ENCODE measurements at regions not wholly inside any gene's neighbourhood (a gene's known extent, or its start where the extent isn't known, plus 50 kb on each side); places are given as distances from the start of the nearest gene placed in this dataset.

DNA sequence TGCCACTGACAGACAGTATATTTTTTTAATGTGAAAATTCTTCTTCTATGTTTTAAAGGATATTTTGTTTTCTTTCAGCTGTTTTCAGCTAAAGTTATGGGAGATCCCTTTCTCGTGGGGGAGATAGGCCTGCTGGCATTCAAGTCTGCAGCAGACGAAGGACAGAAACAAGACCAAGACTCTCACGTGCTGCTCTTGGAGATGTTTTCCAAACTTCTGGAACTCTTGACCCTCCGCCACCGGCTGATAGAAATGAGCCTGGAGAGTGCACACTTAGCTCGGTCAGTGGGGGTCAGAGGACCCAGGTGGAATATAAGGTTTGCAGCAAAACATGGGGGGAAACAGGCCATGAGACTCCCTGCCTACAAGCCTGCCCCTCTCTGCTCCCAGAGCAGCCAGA is 120.5 kb downstream of the CD164 start:
- H3K4me1 Mint-ChIP-seq, result peaks cover 7% of the 10 kb centered on the region; the same call in 2 of the 3 replicates
- no peaks in the 10 kb centered on the region for H3K27me3 Mint-ChIP-seq (ENCODE audit: insufficient read depth, low read depth, poor library complexity)
- H3K4me3 Mint-ChIP-seq, result no peak overlapping the region
- no peak overlapping the region for H3K27ac Mint-ChIP-seq
- H2AFZ ChIP-seq, result no peak overlapping the region
- no peak overlapping the region for H3K4me2 ChIP-seq
- H3K4me1 ChIP-seq (ENCODE audit: insufficient read depth), result no peaks in the 10 kb centered on the region
- no peak overlapping the region for H3K27ac ChIP-seq (ENCODE audit: low read depth)
- no peak overlapping the region for H3K4me3 ChIP-seq
- H3K79me2 ChIP-seq (replicated peaks; ENCODE audit: insufficient read depth), result no peaks in the 10 kb centered on the region
- DNase-seq (ENCODE audit: low spot score) (no peak), ATAC-seq (no peak)
- peaks cover 5% of the 10 kb centered on the region; the same call in 1 of the 2 replicates for H3K9me2 ChIP-seq (ENCODE audit: insufficient read depth)
- H4K20me1 ChIP-seq (replicated peaks; ENCODE audit: insufficient read depth), result no peaks in the 10 kb centered on the region
- TF ChIP-seq EZH2phosphoT487 (IDR thresholded peaks at IDR 0.05; ENCODE audit: unreplicated experiment), result no peak
- TF ChIP-seq, protein P1, sequence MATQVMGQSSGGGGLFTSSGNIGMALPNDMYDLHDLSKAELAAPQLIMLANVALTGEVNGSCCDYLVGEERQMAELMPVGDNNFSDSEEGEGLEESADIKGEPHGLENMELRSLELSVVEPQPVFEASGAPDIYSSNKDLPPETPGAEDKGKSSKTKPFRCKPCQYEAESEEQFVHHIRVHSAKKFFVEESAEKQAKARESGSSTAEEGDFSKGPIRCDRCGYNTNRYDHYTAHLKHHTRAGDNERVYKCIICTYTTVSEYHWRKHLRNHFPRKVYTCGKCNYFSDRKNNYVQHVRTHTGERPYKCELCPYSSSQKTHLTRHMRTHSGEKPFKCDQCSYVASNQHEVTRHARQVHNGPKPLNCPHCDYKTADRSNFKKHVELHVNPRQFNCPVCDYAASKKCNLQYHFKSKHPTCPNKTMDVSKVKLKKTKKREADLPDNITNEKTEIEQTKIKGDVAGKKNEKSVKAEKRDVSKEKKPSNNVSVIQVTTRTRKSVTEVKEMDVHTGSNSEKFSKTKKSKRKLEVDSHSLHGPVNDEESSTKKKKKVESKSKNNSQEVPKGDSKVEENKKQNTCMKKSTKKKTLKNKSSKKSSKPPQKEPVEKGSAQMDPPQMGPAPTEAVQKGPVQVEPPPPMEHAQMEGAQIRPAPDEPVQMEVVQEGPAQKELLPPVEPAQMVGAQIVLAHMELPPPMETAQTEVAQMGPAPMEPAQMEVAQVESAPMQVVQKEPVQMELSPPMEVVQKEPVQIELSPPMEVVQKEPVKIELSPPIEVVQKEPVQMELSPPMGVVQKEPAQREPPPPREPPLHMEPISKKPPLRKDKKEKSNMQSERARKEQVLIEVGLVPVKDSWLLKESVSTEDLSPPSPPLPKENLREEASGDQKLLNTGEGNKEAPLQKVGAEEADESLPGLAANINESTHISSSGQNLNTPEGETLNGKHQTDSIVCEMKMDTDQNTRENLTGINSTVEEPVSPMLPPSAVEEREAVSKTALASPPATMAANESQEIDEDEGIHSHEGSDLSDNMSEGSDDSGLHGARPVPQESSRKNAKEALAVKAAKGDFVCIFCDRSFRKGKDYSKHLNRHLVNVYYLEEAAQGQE (IDR thresholded peaks at IDR 0.05; ENCODE audit: unreplicated experiment), result no peak
- TF ChIP-seq, protein P2, sequence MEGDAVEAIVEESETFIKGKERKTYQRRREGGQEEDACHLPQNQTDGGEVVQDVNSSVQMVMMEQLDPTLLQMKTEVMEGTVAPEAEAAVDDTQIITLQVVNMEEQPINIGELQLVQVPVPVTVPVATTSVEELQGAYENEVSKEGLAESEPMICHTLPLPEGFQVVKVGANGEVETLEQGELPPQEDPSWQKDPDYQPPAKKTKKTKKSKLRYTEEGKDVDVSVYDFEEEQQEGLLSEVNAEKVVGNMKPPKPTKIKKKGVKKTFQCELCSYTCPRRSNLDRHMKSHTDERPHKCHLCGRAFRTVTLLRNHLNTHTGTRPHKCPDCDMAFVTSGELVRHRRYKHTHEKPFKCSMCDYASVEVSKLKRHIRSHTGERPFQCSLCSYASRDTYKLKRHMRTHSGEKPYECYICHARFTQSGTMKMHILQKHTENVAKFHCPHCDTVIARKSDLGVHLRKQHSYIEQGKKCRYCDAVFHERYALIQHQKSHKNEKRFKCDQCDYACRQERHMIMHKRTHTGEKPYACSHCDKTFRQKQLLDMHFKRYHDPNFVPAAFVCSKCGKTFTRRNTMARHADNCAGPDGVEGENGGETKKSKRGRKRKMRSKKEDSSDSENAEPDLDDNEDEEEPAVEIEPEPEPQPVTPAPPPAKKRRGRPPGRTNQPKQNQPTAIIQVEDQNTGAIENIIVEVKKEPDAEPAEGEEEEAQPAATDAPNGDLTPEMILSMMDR (conservative IDR thresholded peaks at IDR 0.05; ENCODE audit: low read depth in 2 of 2), result no peak
- no peak for TF ChIP-seq EZH2 (IDR thresholded peaks at IDR 0.05; ENCODE audit: low read depth, unreplicated experiment)
- no peak for TF ChIP-seq CREB1 (CRISPR knock-in tag; IDR thresholded peaks at IDR 0.05; ENCODE audit: low read depth)
- TF ChIP-seq, protein P3, sequence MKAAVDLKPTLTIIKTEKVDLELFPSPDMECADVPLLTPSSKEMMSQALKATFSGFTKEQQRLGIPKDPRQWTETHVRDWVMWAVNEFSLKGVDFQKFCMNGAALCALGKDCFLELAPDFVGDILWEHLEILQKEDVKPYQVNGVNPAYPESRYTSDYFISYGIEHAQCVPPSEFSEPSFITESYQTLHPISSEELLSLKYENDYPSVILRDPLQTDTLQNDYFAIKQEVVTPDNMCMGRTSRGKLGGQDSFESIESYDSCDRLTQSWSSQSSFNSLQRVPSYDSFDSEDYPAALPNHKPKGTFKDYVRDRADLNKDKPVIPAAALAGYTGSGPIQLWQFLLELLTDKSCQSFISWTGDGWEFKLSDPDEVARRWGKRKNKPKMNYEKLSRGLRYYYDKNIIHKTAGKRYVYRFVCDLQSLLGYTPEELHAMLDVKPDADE (IDR thresholded peaks at IDR 0.05), result no peak
- no peak for TF ChIP-seq POLR2AphosphoS5 (IDR thresholded peaks at IDR 0.05; ENCODE audit: low read depth)
- TF ChIP-seq JUNB (IDR thresholded peaks at IDR 0.05; ENCODE audit: unreplicated experiment), result no peak
- no peak for TF ChIP-seq STAT1 (IDR thresholded peaks at IDR 0.05; ENCODE audit: unreplicated experiment)
- TF ChIP-seq ZNF462 (CRISPR knock-in tag; IDR thresholded peaks at IDR 0.05), result no peak
- no peak for TF ChIP-seq ZNF331 (CRISPR knock-in tag; IDR thresholded peaks at IDR 0.05; ENCODE audit: low read depth)
- no peak for TF ChIP-seq ZNF114 (CRISPR knock-in tag; IDR thresholded peaks at IDR 0.05)
- no peak for TF ChIP-seq NANOG (IDR thresholded peaks at IDR 0.05; ENCODE audit: borderline replicate concordance)
- no peaks in the 10 kb centered on the region for H3F3A ChIP-seq (replicated peaks; ENCODE audit: low read depth)
- H3K36me3 Mint-ChIP-seq (ENCODE audit: low read depth), result peaks cover 5% of the 10 kb centered on the region; the same call in 2 of the 3 replicates
- no peaks in the 10 kb centered on the region; the same call in 2 of the 3 replicates for H3K9me3 Mint-ChIP-seq
- H3K36me3 ChIP-seq (ENCODE audit: insufficient read depth), result no peaks in the 10 kb centered on the region
- H3K27me3 ChIP-seq (ENCODE audit: insufficient read depth), result no peaks in the 10 kb centered on the region
